Hematopoietic multipotent progenitor cell treated with erythropoietin and hydrocortisone succinate and interleukin-3 and kit ligand, for 15 days (in vitro differentiated cells): ENCODE measurements at regions not wholly inside any gene's neighbourhood (a gene's known extent, or its start where the extent isn't known, plus 50 kb on each side); places are given as distances from the start of the nearest gene placed in this dataset.

Experiments used
- DNase-seq: peaks from one replicate; pipeline ENCODE4 v3.0.0-alpha.2; 2015; ENCODE audit warnings: low spot score

DNA sequence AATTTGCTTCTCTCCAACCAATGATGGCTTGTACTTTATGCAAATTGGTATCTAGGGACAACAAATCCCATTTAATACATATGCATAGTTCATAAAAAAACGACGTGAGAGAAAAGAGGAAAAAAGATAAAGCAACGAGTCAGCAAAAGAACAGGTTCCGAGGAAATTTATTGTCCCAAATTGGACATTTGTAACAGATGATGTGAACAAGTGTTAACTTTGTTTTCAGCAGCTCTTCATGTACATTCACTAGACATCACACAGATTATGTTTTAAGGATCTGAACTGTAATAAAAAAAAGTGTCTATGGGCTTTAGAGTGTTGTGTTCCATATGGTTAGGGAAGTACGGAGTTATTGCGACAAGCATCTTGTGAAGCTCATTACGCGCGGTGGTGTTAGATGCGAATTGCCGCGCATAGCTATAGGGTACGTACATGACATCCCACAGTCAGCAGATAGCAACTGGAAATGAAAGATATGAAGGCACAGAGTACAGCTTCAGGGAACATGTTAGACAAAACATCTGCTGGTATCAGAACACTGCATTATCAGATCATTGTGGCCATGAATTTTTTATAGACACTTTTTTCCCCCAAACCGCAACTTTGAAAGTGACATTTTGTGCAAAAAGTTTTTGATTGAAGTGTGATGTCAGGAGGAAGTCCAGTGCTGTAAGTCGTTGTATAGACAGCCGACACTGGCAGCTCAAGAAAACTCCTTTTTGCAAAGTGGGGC, 1073.1 kb upstream of the FANCL start:
- no peak for DNase-seq

DNA sequence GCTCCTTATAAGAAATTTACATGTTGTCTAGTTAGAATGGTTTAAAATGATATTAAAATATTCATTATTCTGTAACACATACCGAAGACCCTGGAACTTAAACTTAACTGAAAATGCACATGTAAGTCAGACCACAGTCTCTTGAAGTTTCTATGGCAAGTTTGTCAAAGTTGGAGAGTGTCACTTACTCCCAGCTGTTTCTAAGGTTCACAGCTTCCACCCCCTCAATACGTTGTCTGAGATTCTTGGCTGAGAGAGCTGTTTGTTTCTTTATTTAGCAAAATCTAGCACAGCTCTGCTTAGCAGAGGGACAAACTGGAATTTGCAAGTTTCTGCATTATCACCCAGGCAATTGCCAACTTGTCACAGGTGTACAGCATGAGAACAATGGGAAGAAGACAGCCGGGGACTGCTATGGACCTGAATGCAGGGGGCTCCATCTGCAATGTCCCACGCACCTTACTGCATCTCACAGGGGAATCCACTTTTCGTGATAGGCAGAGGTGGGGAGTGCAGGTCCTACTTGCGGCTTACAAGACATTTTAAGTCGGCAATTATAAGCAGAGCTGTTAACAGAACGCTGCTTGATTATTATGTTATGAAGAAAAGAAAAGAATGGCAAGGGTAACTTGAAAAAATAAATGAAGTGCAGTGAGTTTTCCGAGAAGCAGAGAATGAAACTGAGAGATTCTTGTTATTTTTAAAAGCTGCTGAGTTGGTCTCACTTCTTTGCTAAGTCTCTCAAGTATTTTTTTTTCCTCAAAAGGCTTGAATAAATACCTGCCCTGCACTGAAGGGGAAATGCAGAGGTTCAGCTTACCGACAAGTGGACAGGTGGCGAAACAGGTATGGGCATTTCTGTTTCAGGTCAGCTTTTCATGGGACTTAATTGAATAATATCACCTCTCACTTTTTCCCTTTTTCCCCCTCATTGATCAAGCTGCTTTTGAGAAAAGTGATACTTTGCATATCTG, 1072.1 kb upstream of the FANCL start:
- no peak for DNase-seq

DNA sequence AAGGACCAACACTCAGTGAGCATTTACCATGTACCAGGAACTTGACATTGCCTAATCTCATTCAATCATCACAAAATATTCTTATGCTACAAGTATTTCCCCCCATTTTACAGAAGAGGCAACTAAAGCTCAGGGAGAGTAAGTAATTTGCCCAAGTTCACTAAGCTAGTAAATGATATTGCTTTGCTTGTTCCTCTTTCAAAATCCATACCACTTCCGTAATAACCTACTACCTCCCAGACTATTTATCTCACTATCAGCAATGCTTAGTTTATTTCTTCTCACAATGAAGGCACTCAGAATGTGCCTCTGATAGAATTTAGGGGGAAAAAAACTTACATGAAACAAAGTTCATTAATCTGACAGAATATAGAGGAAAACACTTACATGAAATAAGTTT, 1070.9 kb upstream of the FANCL start:
- no peak for DNase-seq

DNA sequence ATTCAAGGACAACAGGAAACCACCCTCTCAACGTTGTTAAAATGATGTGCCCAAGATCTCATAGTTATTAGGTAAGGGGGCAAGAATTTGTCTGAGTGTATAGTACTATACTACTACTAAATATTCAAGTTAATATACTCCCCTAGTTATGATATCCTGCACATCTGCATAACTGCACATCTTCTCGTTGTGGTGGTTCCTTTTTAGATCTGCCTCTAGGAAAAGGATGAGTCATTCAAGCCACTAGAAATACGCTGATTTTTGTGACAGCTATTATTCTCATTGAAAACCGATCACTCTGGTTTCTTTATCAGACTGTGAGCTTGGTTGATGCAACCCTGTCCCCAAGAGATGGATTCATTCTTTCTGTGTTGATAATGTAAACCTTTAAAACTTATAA, 1067.0 kb upstream of the FANCL start:
- no peak for DNase-seq

DNA sequence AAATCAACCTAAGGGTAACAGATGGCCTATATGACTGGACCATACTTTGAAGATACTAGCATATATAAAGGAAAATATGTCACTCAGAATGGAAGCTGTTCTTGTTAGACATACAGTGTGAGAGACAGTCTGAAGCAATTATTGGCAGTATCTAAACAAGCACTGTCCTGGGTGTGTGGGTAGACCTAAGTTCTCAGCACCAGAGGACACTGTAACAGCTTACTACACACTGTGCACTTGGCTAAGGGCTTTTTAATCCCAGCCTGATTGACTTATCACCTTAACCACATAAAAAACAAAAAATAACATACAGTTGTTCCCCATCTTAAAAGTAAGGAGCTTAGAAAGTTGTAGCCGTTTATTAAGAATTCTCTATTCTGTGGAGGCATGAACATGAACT, 1066.1 kb upstream of the FANCL start:
- no peak for DNase-seq

DNA sequence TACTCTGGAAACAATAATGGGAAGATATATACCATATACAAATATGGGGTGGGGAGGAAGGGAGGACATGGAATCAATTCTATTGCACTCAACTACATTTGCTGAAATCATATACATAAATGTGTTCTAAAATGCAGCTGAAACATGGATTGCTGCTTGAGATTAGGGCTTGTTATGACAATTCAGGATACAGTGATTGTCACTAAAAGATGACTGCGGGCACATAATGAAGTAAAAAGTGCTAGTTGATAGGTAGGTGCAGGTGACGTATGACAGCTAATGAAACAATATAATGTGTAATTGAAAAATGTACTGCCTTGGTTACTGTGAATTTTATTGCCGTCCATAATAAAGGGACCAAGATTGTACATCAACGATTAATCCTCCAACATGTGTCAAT, 1062.1 kb upstream of the FANCL start:
- DNase-seq: no peak

DNA sequence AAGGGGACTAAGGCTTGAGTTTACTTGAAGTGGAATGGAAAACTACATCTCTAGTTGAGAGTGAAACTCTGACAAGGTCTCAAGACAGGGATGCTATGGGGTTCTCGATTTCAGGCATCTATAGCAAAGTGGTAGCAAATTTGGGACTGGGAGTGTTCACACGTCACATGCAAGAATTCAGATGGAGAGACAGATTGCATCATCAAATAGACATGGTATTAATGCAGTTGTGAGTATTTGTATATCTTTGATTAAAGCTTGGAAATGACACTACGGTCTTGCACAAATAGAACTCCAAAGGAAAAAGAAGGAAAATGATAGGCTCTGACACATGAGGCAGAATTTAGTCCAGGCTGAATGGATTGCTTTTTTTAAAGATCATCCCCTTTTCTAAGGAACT, 1061.6 kb upstream of the FANCL start:
- no peak for DNase-seq

DNA sequence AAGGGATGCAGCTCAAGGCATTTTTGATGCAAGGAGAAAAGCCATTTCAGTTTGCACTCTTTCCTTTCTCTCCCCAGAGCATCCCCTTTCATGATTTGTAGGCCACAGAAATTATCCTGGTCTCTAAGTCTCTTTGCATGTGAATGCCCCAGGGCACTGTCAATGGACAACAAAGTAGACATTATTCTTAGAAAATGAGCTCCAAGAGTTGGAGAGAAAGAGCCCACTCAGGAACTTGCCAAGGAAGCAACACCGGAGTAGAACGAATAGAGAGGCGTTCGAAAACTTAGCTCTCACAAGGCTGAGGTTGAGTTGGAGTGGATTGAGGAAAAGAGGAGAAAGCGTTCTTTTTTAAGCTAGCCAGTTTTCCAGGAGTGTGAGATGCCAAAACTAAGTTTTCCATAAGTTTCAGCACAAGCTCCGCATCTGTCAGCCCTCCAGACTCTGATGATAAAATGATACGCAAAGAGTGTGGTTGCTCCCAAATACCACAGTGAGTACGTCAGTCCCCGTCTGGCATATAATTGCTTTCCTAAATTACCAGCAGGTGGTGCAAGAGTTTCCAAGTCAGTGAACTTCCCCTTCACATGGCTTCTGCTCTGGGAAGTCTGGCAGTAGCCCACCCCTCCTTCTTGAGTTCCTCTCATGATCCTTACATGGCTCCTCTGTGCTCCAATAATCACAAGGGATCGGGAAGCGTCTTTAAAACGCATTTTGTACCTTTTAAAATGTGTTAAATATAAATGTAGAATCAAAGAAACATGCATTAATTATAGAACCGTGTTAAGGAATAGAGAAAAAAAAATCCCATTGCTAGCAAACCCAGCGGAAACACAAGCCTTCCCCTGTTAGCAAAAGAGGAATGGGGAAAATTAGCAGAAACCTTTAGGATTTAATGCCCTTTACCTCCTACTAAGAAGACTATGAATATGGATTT, 1060.6 kb upstream of the FANCL start:
- DNase-seq: peak; percentile 23

DNA sequence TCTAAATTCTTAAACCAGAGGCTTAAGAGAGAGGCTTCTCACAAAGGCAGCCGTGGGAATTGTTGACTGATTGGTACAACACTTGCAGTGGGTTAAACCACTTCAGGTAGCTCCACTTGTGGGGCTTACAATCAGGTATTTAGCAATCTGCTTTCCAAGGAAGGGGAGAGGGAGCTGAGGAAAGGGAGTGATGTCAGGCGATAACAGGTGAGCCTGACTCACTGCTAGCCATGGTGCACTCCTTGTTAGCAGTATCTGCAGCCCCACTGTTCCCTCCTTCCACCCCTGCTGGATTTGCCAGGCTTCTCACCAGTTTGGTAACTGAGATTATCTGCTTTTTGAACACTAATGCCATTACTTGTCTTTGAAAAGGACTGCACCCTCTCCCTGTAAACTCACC, 1056.7 kb upstream of the FANCL start:
- DNase-seq: no peak

DNA sequence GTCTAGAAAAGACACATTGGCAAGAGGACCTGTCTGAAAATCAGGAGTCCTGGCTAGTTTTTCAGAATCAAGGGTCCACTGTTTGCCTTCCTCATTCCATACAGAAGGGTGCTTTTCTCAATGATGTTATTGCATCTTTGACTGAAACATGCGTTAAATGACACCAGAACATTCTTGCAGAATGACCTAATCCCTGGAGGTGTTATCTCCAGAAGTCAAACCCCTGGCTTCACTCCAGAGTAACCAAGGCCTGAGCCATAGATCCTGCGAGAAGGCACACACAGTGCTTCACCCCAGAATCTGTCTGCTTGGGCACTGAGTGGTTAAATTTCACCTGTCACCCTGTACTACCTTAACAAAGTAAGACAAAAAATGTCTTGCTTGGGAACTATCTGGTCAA, 1055.2 kb upstream of the FANCL start:
- DNase-seq: no peak

DNA sequence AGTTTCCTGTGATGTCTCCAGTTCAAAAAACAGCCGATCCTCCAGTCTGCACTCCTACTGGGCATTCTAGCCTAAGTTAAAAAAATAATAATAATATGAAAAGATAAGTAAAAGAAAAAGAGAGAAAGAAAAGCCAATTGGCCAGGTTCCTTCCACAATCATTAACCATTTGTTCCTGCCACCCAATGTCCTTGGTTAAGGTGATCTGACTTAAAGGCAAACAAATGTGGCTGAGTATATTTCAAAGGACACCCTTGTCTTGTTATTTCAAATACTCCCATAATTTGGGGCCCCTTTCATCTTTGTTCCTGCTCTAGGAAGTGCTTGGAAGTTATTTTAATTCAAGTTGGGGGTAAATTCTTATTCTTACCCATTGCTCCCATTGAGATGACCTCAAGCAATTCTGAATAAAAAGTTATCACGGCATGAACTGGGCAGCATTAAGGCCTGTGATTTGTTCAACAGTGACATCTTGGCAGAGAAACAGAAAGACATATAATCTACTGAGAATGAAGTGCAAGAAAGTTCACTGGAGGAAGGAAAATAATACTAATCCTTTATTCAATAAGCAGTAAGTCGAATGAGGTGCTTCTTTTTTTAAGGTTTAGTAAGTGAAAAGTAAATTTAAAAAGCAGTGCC, 1054.5 kb upstream of the FANCL start:
- no peak for DNase-seq

DNA sequence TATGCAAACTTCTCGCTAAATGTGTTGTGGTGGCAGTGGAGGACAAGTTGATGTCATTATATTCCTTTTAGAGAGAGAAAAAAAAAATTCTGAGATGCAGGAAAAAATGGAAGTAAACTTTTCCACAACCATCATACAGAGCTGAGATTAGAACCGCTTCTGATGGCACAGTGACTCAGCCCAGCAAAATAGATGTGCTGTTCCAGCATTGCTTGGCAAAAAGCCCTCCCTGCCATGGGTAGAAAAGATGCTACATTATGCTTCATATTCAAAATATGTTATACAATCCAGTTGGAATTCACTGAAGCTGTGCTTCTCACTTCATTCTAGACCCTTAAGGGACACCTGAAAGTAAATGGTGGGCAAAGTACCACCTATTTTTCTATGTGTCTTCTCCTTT, 1047.6 kb upstream of the FANCL start:
- DNase-seq: no peak

DNA sequence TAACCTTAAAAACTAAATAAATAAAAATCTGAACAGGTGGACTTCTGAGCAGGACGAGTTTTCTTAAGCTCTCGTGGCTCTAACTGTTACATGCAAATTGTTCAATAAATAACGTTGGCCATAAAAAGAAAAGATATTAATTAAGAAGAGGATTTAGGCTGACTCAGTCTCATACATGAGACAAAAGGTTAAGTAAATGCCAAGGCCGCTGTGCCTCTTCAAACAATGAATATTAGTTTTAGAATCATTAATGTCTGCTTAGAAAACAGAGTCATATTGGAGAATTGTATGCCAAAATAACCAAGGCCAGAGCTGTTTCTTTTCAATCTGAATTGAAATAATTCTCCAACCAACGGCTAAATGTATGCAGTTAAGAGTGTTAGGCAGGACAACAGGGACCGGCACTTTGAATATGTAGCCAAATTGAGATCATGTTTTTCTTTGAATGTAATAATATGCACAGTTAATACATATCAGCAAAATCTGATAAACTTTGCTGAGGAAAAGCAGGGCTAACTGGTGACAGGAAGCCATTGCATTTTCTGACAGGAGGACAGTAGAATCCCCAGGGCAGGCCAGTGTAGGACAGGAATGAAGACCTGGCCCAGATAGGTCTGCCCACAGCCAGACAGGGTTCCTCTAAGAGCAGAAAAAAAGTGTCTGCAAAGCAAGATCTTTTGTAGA, 1041.4 kb upstream of the FANCL start:
- DNase-seq: no peak

DNA sequence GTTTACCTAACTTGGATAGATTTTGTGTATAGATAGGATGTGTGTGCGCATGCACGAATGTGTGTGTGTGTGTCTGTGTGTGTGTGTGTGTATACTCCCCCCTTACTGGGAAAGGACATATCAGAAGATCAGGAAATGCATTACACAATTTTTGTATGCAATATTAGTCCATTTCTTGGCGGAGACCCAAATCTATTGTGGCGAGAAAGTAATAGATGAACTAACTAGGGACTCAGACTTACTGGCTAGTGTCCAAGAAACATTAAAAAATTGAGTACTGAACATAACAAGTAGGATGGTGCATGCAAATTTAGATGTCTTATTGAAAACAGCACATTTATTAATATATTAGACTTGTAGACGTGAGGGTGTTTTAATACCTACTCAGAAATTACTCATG, 1036.5 kb upstream of the FANCL start:
- no peak for DNase-seq

DNA sequence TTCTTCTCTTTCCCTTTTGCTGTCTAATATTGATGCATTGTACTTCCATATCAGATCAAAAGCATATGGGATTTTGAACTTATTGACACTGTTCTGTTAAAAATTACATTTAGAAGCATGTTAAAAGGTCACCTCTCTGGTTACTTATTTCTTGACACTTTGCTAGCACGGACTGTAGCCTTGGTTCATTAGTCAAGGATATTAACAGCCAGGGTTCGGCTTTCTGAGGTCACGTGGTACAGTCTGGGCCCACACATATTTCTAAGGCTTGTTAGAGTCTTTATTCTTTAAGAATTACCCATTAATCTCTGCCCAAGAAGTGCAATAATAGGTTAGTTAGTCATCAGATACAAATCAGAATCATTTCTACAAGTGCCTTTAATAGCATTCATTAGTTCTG, 1035.8 kb upstream of the FANCL start:
- DNase-seq: no peak

DNA sequence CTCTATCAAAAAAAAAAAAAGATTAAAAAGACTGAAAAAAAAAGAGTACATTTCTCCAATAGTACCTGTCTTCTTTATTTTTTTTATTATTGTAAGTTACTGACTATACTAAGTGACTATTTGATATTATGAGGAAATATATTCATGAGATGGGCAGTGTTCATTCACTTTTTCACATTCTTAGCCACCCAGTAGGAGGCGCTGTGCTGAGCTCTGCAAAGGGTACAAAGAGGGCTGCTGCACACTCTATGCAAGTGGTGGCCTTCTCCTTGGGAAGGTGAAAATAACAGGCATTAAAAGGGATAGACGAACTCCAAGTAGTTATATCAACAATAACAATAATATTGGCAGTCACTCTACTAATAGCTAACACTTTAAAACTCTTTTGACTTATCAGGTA, 1034.9 kb upstream of the FANCL start:
- DNase-seq: peak; percentile 9

DNA sequence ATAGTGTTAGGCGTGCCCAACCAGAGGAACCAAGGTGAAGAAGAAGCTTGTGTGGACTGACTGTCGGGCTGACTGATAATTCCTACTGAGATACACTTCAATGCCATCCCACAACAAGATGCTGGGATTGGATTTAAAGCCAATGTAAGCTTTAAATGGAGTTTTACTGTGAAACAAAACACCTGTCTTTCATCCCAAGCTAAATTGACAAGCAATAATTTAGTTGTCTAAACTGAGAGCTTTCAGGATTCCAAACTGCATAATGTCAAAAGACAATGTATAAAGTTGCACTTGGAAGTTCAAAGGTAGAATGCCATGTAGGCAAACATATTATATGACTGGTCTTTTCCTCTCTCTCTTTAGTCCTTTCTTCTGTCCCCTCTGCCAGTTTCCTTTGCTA, 1025.3 kb upstream of the FANCL start:
- DNase-seq: no peak

DNA sequence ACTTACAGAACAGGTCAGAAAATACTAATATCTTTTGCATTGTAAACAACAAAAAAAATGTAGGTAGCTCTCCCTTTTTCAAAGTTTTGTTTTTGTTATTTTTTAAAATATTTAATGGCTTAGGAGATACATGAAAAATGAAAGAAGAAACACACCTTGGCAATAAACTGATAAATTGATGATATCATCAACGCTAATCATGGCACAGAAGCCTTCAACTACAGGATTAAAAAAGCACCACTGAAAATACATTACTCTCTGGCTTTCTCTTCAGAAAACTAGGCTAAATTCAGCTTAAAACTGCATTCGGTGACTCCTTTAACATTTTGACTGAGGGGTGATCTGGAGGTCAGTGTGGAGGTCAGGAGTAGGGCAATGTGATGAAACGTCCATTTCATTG, 1018.8 kb upstream of the FANCL start:
- DNase-seq: no peak

DNA sequence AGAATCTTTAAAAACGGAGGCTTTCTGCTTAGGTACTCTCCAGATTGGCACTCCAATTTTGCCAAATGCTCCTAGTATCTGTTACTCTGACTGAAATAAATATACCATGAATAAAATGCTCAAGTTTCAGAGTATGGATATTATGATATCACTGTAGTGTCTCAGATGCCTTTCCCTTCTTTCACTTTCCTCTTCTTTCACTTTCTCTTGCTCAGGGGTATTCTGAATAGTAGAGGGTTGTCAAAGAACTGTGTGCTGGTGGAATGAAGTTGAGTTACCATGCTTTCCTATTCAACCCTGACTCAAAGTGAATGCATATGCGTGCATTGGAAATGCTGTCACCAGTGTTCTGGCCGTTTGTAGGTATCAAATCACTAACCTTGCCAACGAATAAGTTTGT, 1015.2 kb upstream of the FANCL start:
- no peak for DNase-seq

DNA sequence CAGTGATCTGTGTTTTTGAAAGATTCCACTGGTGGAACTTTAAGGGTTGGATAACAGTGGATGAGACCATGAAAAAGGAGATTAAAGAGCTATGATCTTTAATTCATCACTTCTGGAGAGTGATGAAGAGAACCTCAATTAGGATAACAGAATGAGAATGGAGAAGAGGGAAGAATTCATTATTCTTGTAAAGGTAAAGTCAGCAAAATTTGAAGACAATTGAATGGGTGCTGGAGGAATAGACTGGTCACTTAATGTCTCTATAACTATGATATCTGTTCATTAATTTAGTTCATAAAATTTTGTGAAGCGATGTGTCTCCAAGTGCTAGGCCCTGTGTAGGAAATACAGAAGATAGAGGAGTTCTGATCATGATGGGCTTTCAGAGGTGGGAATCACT, 1013.2 kb upstream of the FANCL start:
- no peak for DNase-seq

DNA sequence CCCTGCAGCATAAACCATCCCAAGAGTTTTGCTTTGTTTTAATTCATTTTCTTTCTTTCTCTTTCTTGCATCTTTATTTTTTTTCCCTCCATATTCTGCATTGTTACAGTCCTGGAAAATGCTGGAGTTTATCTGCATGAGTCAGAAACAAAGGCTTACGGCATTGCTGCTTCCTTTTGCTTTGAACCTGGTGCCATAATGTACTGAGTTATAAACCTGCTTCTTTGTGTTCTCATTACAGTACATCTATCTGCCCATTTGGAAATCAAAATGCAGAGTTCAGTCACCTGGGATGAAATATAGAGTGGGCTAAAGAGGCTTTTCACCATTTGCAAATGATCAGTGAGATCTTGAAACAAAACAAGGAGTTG, 1009.2 kb upstream of the FANCL start:
- no peak for DNase-seq
